ENCODE measurements at regions not wholly inside any gene's neighbourhood (a gene's known extent, or its start where the extent isn't known, plus 50 kb on each side); places are given as distances from the start of the nearest gene placed in this dataset.

DNA sequence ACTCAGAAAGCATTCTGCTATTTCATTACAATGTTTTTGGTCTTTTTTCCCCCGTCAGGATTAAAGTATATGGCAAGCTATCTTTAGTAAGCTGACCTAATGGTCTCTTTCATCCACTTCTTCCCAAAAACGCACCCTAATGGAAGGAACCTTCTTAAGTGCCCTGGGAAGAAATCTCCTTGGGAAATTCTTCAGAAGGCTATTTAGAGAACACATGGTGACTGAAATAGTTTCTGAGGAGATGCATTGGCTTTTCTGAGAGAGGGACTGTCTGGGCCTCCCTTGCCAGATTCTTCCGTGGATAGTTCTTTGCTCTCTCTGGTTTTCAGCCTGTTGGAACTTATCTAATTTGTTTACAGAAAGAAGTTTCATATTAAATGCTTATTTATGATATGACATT, 524.1 kb upstream of the MEF2C start:
- Histone ChIP-seq H3K27me3 (ENCODE audit: insufficient read depth, insufficient read length) (no peaks in the 10 kb centered on the region), H3K36me3 (ENCODE audit: insufficient read depth, insufficient read length, low read length) (no peaks in the 10 kb centered on the region), H3K4me1 (ENCODE audit: insufficient read depth, insufficient read length) (no peaks in the 10 kb centered on the region), H3K4me3 (ENCODE audit: insufficient read length, low read depth) (no peak overlapping the region), H3K9ac (ENCODE audit: insufficient read length, low read depth) (no peak overlapping the region), H3K9me3 (ENCODE audit: insufficient read depth, low read length) (no peaks in the 10 kb centered on the region)
- no peak for DNase-seq (ENCODE audit: low read depth, low spot score)
- TF ChIP-seq ZNF274 (IDR thresholded peaks at IDR 0.05; ENCODE audit: low read depth, low read length) (no peak), YY1 (IDR thresholded peaks at IDR 0.05; ENCODE audit: insufficient read depth, insufficient read length) (no peak), SUZ12 (IDR thresholded peaks at IDR 0.05; ENCODE audit: extremely low read depth, insufficient read depth, insufficient read length) (no peak)

DNA sequence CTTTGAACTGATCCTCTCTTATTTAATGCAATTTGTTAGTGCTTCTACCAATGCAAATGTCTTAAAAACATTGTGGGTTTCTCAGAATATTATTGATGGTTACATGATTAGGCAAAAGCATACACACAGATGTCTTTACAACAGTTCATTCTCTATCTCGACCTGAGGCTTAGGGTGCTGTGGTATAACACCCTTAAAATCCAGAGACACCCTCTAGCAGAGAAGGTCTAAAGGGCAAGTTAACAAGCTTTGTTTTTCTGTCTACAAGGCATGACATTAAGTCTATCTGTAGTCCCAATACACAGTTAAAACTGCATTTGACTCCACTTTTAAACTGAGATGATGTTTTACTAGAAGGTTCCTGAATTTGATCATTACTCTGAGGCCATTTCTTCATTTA, 518.7 kb upstream of the MEF2C start:
- no peak for TF ChIP-seq YY1 (IDR thresholded peaks at IDR 0.05; ENCODE audit: insufficient read depth, insufficient read length)
- no peak for TF ChIP-seq SUZ12 (IDR thresholded peaks at IDR 0.05; ENCODE audit: extremely low read depth, insufficient read depth, insufficient read length)
- no peak for TF ChIP-seq ZNF274 (IDR thresholded peaks at IDR 0.05; ENCODE audit: low read depth, low read length)
- no peak overlapping the region for H3K4me3 ChIP-seq (ENCODE audit: insufficient read length, low read depth)
- no peaks in the 10 kb centered on the region for H3K4me1 ChIP-seq (ENCODE audit: insufficient read depth, insufficient read length)
- no peak overlapping the region for H3K9ac ChIP-seq (ENCODE audit: insufficient read length, low read depth)
- H3K36me3 ChIP-seq (ENCODE audit: insufficient read depth, insufficient read length, low read length): no peaks in the 10 kb centered on the region
- no peak for DNase-seq (ENCODE audit: low read depth, low spot score)
- no peaks in the 10 kb centered on the region for H3K27me3 ChIP-seq (ENCODE audit: insufficient read depth, insufficient read length)
- H3K9me3 ChIP-seq (ENCODE audit: insufficient read depth, low read length): no peaks in the 10 kb centered on the region

DNA sequence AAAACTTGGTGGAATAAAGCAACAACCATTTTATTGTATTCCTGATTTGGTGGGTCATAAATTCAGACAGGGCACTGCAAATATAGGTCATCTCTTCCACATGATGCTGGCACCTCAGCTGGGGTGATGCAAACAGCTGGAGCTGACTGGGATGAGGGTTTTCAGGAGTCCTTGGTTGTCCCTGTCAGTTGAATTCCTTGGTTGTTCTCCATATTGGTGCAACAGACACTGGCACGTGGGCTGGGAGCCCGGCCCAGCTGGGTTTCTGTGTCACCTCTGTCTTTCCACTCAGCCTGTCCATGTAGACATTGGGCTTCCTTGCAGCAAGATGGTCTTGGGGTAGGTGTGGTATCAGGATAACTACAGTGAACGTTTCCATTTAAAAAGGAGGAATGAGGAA, 518.0 kb upstream of the MEF2C start:
- H3K9me3 ChIP-seq (ENCODE audit: insufficient read depth, low read length): no peaks in the 10 kb centered on the region
- no peak for TF ChIP-seq ZNF274 (IDR thresholded peaks at IDR 0.05; ENCODE audit: low read depth, low read length)
- H3K4me1 ChIP-seq (ENCODE audit: insufficient read depth, insufficient read length): no peaks in the 10 kb centered on the region
- DNase-seq (ENCODE audit: low read depth, low spot score): no peak
- H3K4me3 ChIP-seq (ENCODE audit: insufficient read length, low read depth): no peak overlapping the region
- no peak overlapping the region for H3K9ac ChIP-seq (ENCODE audit: insufficient read length, low read depth)
- no peaks in the 10 kb centered on the region for H3K36me3 ChIP-seq (ENCODE audit: insufficient read depth, insufficient read length, low read length)
- H3K27me3 ChIP-seq (ENCODE audit: insufficient read depth, insufficient read length): no peaks in the 10 kb centered on the region

DNA sequence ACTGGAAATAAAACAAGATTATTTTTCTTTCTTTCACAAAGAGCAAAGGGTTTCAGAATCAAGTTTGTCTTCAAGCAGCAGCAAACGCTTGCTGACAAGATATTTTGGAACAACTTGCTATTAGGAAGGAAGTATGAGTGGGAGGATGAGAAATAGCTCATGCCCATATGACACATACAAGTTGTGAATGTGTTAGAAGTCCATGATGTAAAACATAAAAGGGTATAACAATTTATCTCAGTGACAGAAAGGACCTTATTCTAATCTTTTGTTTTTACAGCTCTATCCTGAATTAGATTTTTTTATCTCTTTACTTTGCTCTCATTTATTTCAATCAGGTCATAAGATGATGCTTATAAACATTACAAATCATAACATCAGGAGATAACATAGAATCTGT, 516.6 kb upstream of the MEF2C start:
- Histone ChIP-seq H3K4me1 (ENCODE audit: insufficient read depth, insufficient read length) (no peaks in the 10 kb centered on the region), H3K9me3 (ENCODE audit: insufficient read depth, low read length) (no peaks in the 10 kb centered on the region), H3K36me3 (ENCODE audit: insufficient read depth, insufficient read length, low read length) (no peaks in the 10 kb centered on the region), H3K9ac (ENCODE audit: insufficient read length, low read depth) (no peak overlapping the region), H3K4me3 (ENCODE audit: insufficient read length, low read depth) (no peak overlapping the region), H3K27me3 (ENCODE audit: insufficient read depth, insufficient read length) (no peaks in the 10 kb centered on the region)
- TF ChIP-seq ZNF274 (IDR thresholded peaks at IDR 0.05; ENCODE audit: low read depth, low read length) (no peak), YY1 (IDR thresholded peaks at IDR 0.05; ENCODE audit: insufficient read depth, insufficient read length) (no peak), SUZ12 (IDR thresholded peaks at IDR 0.05; ENCODE audit: extremely low read depth, insufficient read depth, insufficient read length) (no peak)
- no peak for DNase-seq (ENCODE audit: low read depth, low spot score)

DNA sequence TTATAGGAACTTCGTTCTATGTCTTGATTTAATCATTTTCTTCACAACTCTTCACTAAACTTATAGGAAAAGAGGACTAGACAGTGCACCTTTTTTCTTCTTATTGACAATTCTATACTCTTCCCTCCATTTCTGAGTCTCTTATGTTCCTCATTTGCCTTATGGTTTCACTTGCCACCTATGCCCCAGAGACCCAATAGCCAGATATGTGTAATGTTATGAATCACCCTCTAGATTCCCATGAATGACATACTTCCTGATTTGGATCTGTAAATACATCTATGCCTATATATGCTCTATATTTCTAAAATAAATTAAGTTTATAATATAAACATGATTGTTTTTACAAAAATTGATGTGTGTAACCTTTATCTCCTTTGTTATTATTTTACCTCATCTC, 514.1 kb upstream of the MEF2C start:
- H3K36me3 ChIP-seq (ENCODE audit: insufficient read depth, insufficient read length, low read length): no peaks in the 10 kb centered on the region
- no peak overlapping the region for H3K4me3 ChIP-seq (ENCODE audit: insufficient read length, low read depth)
- no peaks in the 10 kb centered on the region for H3K9me3 ChIP-seq (ENCODE audit: insufficient read depth, low read length)
- no peak for TF ChIP-seq SUZ12 (IDR thresholded peaks at IDR 0.05; ENCODE audit: extremely low read depth, insufficient read depth, insufficient read length)
- no peak for TF ChIP-seq ZNF274 (IDR thresholded peaks at IDR 0.05; ENCODE audit: low read depth, low read length)
- TF ChIP-seq YY1 (IDR thresholded peaks at IDR 0.05; ENCODE audit: insufficient read depth, insufficient read length): no peak
- H3K27me3 ChIP-seq (ENCODE audit: insufficient read depth, insufficient read length): no peaks in the 10 kb centered on the region
- no peak for DNase-seq (ENCODE audit: low read depth, low spot score)
- H3K4me1 ChIP-seq (ENCODE audit: insufficient read depth, insufficient read length): no peaks in the 10 kb centered on the region
- H3K9ac ChIP-seq (ENCODE audit: insufficient read length, low read depth): no peak overlapping the region

DNA sequence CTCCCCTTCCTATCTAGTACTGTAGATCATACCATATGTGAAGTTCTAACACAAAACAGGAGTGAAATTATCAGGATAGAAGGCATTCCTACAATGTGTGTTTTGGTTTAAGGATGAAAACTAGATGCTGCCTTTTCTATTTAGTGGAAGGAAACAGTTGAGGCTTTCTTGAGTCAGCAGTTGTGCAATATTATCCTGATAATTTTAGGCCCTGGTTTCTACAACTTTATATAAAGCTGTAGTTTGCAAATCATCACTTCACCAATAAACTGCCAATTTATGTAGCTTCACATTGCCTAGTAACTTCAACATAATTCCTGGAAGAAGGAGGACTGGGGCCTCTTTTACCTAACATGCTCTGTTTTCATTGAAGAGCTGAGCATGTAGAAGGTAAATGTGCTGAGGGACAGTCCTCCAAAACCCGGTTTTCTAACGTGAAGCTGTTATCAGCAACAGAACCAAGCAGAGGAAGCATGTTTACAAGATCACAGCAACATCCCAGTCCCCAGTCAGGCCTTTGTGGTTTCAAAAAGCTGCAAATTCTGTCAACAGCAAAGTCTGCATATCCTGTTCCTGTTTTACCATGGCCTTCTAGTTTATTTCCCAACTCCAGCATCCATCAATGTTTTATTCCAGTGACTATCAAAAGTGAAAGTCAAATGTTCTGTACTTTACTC, 513.4 kb upstream of the MEF2C start:
- Histone ChIP-seq H3K4me3 (ENCODE audit: insufficient read length, low read depth) (no peak overlapping the region), H3K27me3 (ENCODE audit: insufficient read depth, insufficient read length) (no peaks in the 10 kb centered on the region), H3K9ac (ENCODE audit: insufficient read length, low read depth) (no peak overlapping the region), H3K36me3 (ENCODE audit: insufficient read depth, insufficient read length, low read length) (no peaks in the 10 kb centered on the region), H3K4me1 (ENCODE audit: insufficient read depth, insufficient read length) (no peaks in the 10 kb centered on the region), H3K9me3 (ENCODE audit: insufficient read depth, low read length) (no peaks in the 10 kb centered on the region)
- no peak for DNase-seq (ENCODE audit: low read depth, low spot score)
- TF ChIP-seq ZNF274 (IDR thresholded peaks at IDR 0.05; ENCODE audit: low read depth, low read length) (no peak), YY1 (IDR thresholded peaks at IDR 0.05; ENCODE audit: insufficient read depth, insufficient read length) (no peak), SUZ12 (IDR thresholded peaks at IDR 0.05; ENCODE audit: extremely low read depth, insufficient read depth, insufficient read length) (no peak)

DNA sequence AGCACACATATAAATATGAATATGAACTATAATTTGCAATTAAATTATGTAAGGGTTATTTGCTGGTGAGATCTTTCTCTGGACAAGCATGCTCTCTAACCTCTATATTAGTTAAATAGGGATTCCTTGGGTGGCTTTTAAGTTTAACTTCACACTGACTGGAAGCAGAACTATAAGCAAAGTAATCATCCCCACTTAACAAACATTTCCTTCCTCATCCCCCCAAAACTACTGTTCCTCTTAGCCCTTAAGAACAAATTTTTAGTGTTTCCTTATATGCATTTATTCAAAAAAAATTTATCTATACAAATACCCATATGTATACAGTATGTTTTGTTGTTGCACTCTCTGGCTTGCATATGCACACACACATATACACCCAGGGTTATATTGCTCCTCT, 512.1 kb upstream of the MEF2C start:
- Histone ChIP-seq H3K4me3 (ENCODE audit: insufficient read length, low read depth) (no peak overlapping the region), H3K4me1 (ENCODE audit: insufficient read depth, insufficient read length) (no peaks in the 10 kb centered on the region), H3K27me3 (ENCODE audit: insufficient read depth, insufficient read length) (no peaks in the 10 kb centered on the region), H3K36me3 (ENCODE audit: insufficient read depth, insufficient read length, low read length) (no peaks in the 10 kb centered on the region), H3K9ac (ENCODE audit: insufficient read length, low read depth) (no peak overlapping the region), H3K9me3 (ENCODE audit: insufficient read depth, low read length) (no peaks in the 10 kb centered on the region)
- TF ChIP-seq ZNF274 (IDR thresholded peaks at IDR 0.05; ENCODE audit: low read depth, low read length) (no peak), SUZ12 (IDR thresholded peaks at IDR 0.05; ENCODE audit: extremely low read depth, insufficient read depth, insufficient read length) (no peak), YY1 (IDR thresholded peaks at IDR 0.05; ENCODE audit: insufficient read depth, insufficient read length) (no peak)
- no peak for DNase-seq (ENCODE audit: low read depth, low spot score)

Data from NT2/D1 (cell line).